KG1 (cell line): ENCODE measurements at regions not wholly inside any gene's neighbourhood (a gene's known extent, or its start where the extent isn't known, plus 50 kb on each side); places are given as distances from the start of the nearest gene placed in this dataset.

Experiments
- DNase-seq: peaks from one replicate; lab custom pipeline; 2025; lab: John Stamatoyannopoulos, UW

- no peak for DNase-seq
Observed at GRCh38 chr2:217656316-217656715, 346.5 kb downstream of the TNS1 start.

GRCh38 chr2:217655651-217656050 is 347.1 kb downstream of the TNS1 start:
- DNase-seq = no peak

- no peak for DNase-seq
Observed at GRCh38 chr2:217654168-217654567, 348.6 kb downstream of the TNS1 start.

GRCh38 chr2:217652761-217653639 is 349.8 kb downstream of the TNS1 start:
- DNase-seq = no peak

GRCh38 chr2:217650716-217651360 is 352.0 kb downstream of the TNS1 start:
- no peak for DNase-seq

- no peak for DNase-seq
Observed at GRCh38 chr2:217650229-217650628, 352.6 kb downstream of the TNS1 start.

- DNase-seq = no peak
Observed at GRCh38 chr2:217647925-217648324, 354.9 kb downstream of the TNS1 start.

GRCh38 chr2:217647226-217647625 is 355.6 kb downstream of the TNS1 start:
- no peak for DNase-seq

GRCh38 chr2:217645896-217646295 is 356.9 kb downstream of the TNS1 start:
- DNase-seq = no peak

- DNase-seq = no peak
Observed at GRCh38 chr2:217643789-217644301, 358.9 kb downstream of the TNS1 start.

GRCh38 chr2:217642944-217643343 is 359.9 kb downstream of the TNS1 start:
- no peak for DNase-seq

- no peak for DNase-seq
Observed at GRCh38 chr2:217641960-217642359, 360.8 kb downstream of the TNS1 start.

GRCh38 chr2:217639481-217639880 is 363.3 kb downstream of the TNS1 start:
- no peak for DNase-seq

- DNase-seq = no peak
Observed at GRCh38 chr2:217638533-217638932, 364.3 kb downstream of the TNS1 start.

GRCh38 chr2:217638031-217638430 is 364.8 kb downstream of the TNS1 start:
- DNase-seq = no peak

- DNase-seq = no peak
Observed at GRCh38 chr2:217636991-217637561, 365.7 kb downstream of the TNS1 start.

- no peak for DNase-seq
Observed at GRCh38 chr2:217636578-217636977, 366.2 kb downstream of the TNS1 start.

- DNase-seq = no peak
Observed at GRCh38 chr2:217634871-217635270, 367.9 kb downstream of the TNS1 start.

GRCh38 chr2:217632043-217632442 is 370.8 kb downstream of the TNS1 start:
- DNase-seq = no peak

GRCh38 chr2:217631115-217631514 is 371.7 kb downstream of the TNS1 start:
- DNase-seq = no peak

- no peak for DNase-seq
Observed at GRCh38 chr2:217629347-217629746, 373.4 kb downstream of the TNS1 start.

GRCh38 chr2:217628061-217628460 is 374.7 kb downstream of the TNS1 start:
- DNase-seq = no peak

GRCh38 chr2:217626926-217627325 is 375.9 kb downstream of the TNS1 start:
- DNase-seq = no peak
